Astrocyte of the spinal cord (primary cell): ENCODE measurements at regions not wholly inside any gene's neighbourhood (a gene's known extent, or its start where the extent isn't known, plus 50 kb on each side); places are given as distances from the start of the nearest gene placed in this dataset.

Experiments used
- DNase-seq: peaks from one replicate; pipeline ENCODE4 v3.0.0; 2011; ENCODE audit warnings: low read depth, low spot score
- H3K4me3 ChIP-seq: 2 replicates; pipeline ENCODE4 v1.5.1; 2011; ENCODE audit warnings: low read depth, mild to moderate bottlenecking, low read length, moderate library complexity
- in situ Hi-C: cut with HindIII; loops from 2 replicates; pipeline ENCODE4 v1.10.0; 2017; ENCODE audit warnings: low sequenced_read_pairs
- TF ChIP-seq, protein P1 (sequence below): IDR thresholded peaks from 2 replicates; pipeline ENCODE4 v1.5.1; 2012; ENCODE audit warnings: low read depth, mild to moderate bottlenecking, low read length, inconsistent platforms

GRCh38 chr4:165634766-165635165 is 238.3 kb upstream of the TLL1 start:
- no peak for DNase-seq
- in situ Hi-C loops, result no loop called here
- H3K4me3 ChIP-seq, result no peak overlapping the region
- TF ChIP-seq, protein P1, sequence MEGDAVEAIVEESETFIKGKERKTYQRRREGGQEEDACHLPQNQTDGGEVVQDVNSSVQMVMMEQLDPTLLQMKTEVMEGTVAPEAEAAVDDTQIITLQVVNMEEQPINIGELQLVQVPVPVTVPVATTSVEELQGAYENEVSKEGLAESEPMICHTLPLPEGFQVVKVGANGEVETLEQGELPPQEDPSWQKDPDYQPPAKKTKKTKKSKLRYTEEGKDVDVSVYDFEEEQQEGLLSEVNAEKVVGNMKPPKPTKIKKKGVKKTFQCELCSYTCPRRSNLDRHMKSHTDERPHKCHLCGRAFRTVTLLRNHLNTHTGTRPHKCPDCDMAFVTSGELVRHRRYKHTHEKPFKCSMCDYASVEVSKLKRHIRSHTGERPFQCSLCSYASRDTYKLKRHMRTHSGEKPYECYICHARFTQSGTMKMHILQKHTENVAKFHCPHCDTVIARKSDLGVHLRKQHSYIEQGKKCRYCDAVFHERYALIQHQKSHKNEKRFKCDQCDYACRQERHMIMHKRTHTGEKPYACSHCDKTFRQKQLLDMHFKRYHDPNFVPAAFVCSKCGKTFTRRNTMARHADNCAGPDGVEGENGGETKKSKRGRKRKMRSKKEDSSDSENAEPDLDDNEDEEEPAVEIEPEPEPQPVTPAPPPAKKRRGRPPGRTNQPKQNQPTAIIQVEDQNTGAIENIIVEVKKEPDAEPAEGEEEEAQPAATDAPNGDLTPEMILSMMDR, result no peak

DNA sequence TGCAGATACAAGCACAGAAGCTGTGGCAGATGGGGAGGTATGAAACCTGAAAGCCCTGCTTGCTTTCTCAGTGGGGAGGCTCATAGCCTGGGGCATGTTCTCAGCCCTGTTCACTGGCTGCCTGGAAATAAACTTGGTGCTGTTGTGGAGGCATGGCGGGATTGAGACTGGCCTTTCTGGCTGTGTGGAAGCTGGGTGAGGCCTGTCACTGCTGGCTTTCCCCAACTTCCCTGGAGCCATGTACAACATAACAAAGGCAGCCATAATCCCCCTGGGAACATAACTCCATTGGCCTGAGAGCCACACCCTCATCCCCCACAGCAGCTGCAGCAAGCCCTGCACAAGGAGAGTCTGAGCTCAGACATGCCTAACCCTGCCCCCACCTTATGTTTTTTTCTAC is 237.7 kb upstream of the TLL1 start:
- TF ChIP-seq, protein P1, result no peak
- H3K4me3 ChIP-seq, result no peak overlapping the region
- no peak for DNase-seq
- in situ Hi-C loops, result no loop called here

GRCh38 chr4:165635951-165636350 is 237.1 kb upstream of the TLL1 start:
- TF ChIP-seq, protein P1, result no peak
- no peak overlapping the region for H3K4me3 ChIP-seq
- DNase-seq, result no peak
- in situ Hi-C loops, result no loop called here

DNA sequence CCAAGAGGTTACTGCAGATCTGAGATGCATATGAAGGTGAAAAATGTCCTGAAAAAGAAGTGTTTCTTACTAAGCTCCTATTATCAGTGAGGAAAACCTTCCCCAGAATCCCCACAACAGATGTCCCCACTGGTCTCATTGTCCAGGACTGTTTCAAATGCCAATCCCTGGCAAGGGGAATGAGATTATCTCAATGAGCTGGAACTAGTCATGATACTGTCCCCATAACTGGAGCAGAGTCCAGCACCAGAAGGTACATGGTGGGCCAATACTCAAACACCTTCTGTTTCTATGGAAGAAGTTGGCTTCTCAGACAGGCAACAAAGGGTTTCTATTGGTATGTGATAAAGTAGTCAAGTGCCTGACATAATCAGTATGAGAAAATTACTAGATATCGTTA is 221.1 kb upstream of the TLL1 start:
- H3K4me3 ChIP-seq, result no peak overlapping the region
- DNase-seq, result no peak
- TF ChIP-seq, protein P1, result no peak
- in situ Hi-C loops, result no loop called here

DNA sequence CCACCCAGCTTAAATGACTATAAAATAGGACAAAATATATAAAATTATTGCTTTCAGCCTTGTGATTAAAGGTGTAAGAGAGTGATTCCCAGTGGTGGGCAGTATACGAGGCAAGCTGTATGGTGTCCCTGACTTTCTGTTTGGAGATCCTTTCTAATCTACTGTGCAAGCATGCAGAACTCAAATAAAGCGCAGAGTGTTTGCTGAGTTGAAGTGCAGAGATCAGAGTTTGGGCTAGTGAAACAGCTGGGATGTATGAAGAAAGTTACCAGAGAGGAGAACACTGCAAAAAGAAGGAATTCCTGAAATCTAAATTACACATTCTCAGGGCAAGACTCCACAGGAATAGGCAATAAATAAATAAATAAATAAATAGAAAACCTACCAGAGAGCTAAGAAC is 218.5 kb upstream of the TLL1 start:
- TF ChIP-seq, protein P1, result no peak
- in situ Hi-C loops, result no loop called here
- DNase-seq, result no peak
- no peak overlapping the region for H3K4me3 ChIP-seq

- no peak for DNase-seq
- TF ChIP-seq, protein P1, result no peak
- no peak overlapping the region for H3K4me3 ChIP-seq
- in situ Hi-C loops, result no loop called here
Observed at GRCh38 chr4:165656399-165656798, 216.6 kb upstream of the TLL1 start.
